ENCODE measurements at regions not wholly inside any gene's neighbourhood (a gene's known extent, or its start where the extent isn't known, plus 50 kb on each side); places are given as distances from the start of the nearest gene placed in this dataset.

GRCh38 chr3:8246070-8246469 lies 255.6 kb upstream of the LMCD1 start:
- DNase-seq (ENCODE audit: insufficient read length, low spot score), result no peak
- no peak for TF ChIP-seq CTCF (IDR thresholded peaks at IDR 0.05; ENCODE audit: insufficient read depth, missing control alignments)
- FAIRE-seq, result no peak

GRCh38 chr3:8253201-8253600 lies 248.4 kb upstream of the LMCD1 start:
- DNase-seq (ENCODE audit: insufficient read length, low spot score), result no peak
- peak; percentile 46 for FAIRE-seq
- no peak for TF ChIP-seq CTCF (IDR thresholded peaks at IDR 0.05; ENCODE audit: insufficient read depth, missing control alignments)

GRCh38 chr3:8254489-8254888 lies 247.1 kb upstream of the LMCD1 start:
- FAIRE-seq (no peak), DNase-seq (ENCODE audit: insufficient read length, low spot score) (no peak)
- TF ChIP-seq CTCF (IDR thresholded peaks at IDR 0.05; ENCODE audit: insufficient read depth, missing control alignments), result no peak

- FAIRE-seq (peak; percentile 98), DNase-seq (ENCODE audit: insufficient read length, low spot score) (peak; percentile 28)
- TF ChIP-seq CTCF (IDR thresholded peaks at IDR 0.05; ENCODE audit: insufficient read depth, missing control alignments), result no peak
Observed at GRCh38 chr3:8255725-8256124, 245.9 kb upstream of the LMCD1 start.

GRCh38 chr3:8256441-8257071 lies 245.1 kb upstream of the LMCD1 start:
- no peak for FAIRE-seq
- no peak for DNase-seq (ENCODE audit: insufficient read length, low spot score)
- no peak for TF ChIP-seq CTCF (IDR thresholded peaks at IDR 0.05; ENCODE audit: insufficient read depth, missing control alignments)

GRCh38 chr3:8261018-8261417 lies 240.6 kb upstream of the LMCD1 start:
- no peak for FAIRE-seq
- TF ChIP-seq CTCF (IDR thresholded peaks at IDR 0.05; ENCODE audit: insufficient read depth, missing control alignments), result no peak
- no peak for DNase-seq (ENCODE audit: insufficient read length, low spot score)

GRCh38 chr3:8266730-8267131 lies 234.9 kb upstream of the LMCD1 start:
- no peak for TF ChIP-seq CTCF (IDR thresholded peaks at IDR 0.05; ENCODE audit: insufficient read depth, missing control alignments)
- DNase-seq (ENCODE audit: insufficient read length, low spot score), result no peak
- no peak for FAIRE-seq
